ENCODE measurements at regions not wholly inside any gene's neighbourhood (a gene's known extent, or its start where the extent isn't known, plus 50 kb on each side); places are given as distances from the start of the nearest gene placed in this dataset.

GRCh38 chr9:16170119-16170518, 617.3 kb downstream of the CCDC171 start:
- no peak for TF ChIP-seq CTCF (IDR thresholded peaks at IDR 0.05; ENCODE audit: poor library complexity)
- no peak for TF ChIP-seq EZH2phosphoT487 (IDR thresholded peaks at IDR 0.05; ENCODE audit: low read depth, severe bottlenecking, unreplicated experiment)
- TF ChIP-seq EZH2 (IDR thresholded peaks at IDR 0.05; ENCODE audit: borderline replicate concordance): no peak
